Adipocyte (in vitro differentiated cells): ENCODE measurements at regions not wholly inside any gene's neighbourhood (a gene's known extent, or its start where the extent isn't known, plus 50 kb on each side); places are given as distances from the start of the nearest gene placed in this dataset.

Experiments
- DNase-seq: peaks from one replicate; pipeline ENCODE4 v3.0.0-alpha.2; 2015; ENCODE audit warnings: low read depth
- H3K27me3 ChIP-seq: replicated peaks from 2 replicates; pipeline ENCODE4 v1.7.0; 2013; ENCODE audit warnings: mild to moderate bottlenecking, low read length, moderate library complexity; ENCODE audit not compliant: control insufficient read depth, insufficient read depth
- H3K36me3 ChIP-seq: 2 replicates; pipeline ENCODE4 v1.7.0; 2013; ENCODE audit warnings: low read length, mild to moderate bottlenecking, moderate library complexity; ENCODE audit not compliant: control insufficient read depth, insufficient read depth, severe bottlenecking
- H3K4me1 ChIP-seq: 2 replicates; pipeline ENCODE4 v1.7.0; 2013; ENCODE audit warnings: mild to moderate bottlenecking, low read length, moderate library complexity; ENCODE audit not compliant: control insufficient read depth, insufficient read depth
- H3K4me3 ChIP-seq: 2 replicates; pipeline ENCODE4 v1.7.0; 2013; ENCODE audit warnings: mild to moderate bottlenecking, low read length, moderate library complexity
- H3K9ac ChIP-seq: 2 replicates; pipeline ENCODE4 v1.7.0; 2013; ENCODE audit warnings: mild to moderate bottlenecking, low read length, moderate library complexity
- H3K9me3 ChIP-seq: 2 replicates; pipeline ENCODE4 v1.7.0; 2013; ENCODE audit warnings: mild to moderate bottlenecking, low read length, moderate library complexity; ENCODE audit not compliant: control insufficient read depth

- DNase-seq: peak; percentile 3
- Histone ChIP-seq H3K27me3 (no peaks in the 10 kb centered on the region), H3K4me3 (no peak overlapping the region), H3K36me3 (no peaks in the 10 kb centered on the region), H3K9me3 (peaks cover 30% of the 10 kb centered on the region), H3K9ac (no peak overlapping the region), H3K4me1 (peaks cover 18% of the 10 kb centered on the region)
These were observed 360.7 kb downstream of the TMX3 start for GRCh38 chr18:68354176-68354575.

GRCh38 chr18:68342039-68342659 is 372.8 kb downstream of the TMX3 start:
- no peak overlapping the region for H3K4me3 ChIP-seq
- H3K36me3 ChIP-seq: no peaks in the 10 kb centered on the region
- no peak for DNase-seq

GRCh38 chr18:68340606-68341005 is 374.3 kb downstream of the TMX3 start:
- Histone ChIP-seq H3K36me3 (no peaks in the 10 kb centered on the region), H3K4me1 (no peaks in the 10 kb centered on the region), H3K4me3 (no peak overlapping the region), H3K27me3 (no peaks in the 10 kb centered on the region), H3K9me3 (no peaks in the 10 kb centered on the region), H3K9ac (no peak overlapping the region)
- no peak for DNase-seq

More at GRCh38 chr18:68342039-68342659, 372.8 kb downstream of the TMX3 start:
- Histone ChIP-seq H3K9ac (no peak overlapping the region), H3K4me1 (no peaks in the 10 kb centered on the region), H3K27me3 (no peaks in the 10 kb centered on the region), H3K9me3 (no peaks in the 10 kb centered on the region)

DNA sequence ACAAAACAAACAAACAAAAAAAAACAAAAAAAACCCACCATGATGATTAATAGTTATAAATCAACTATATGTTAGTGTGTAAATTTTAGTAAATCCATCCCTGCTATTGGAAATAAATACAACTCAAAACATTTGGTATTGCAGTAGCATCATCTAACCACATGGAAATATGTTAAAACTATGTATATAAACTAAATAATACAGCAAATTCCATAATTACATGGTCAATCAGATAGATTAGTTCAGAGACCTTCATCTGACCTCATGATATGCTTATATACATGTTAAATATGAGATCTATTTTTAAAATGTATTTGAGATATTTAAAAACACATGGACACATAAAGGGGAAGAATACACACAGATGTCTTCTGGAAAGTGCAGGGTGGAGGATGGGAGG is 384.2 kb downstream of the TMX3 start:
- Histone ChIP-seq H3K36me3 (no peaks in the 10 kb centered on the region), H3K9ac (no peak overlapping the region), H3K4me3 (no peak overlapping the region), H3K4me1 (no peaks in the 10 kb centered on the region), H3K27me3 (no peaks in the 10 kb centered on the region), H3K9me3 (no peaks in the 10 kb centered on the region)
- DNase-seq: no peak

GRCh38 chr18:68323921-68324320 is 391.0 kb downstream of the TMX3 start:
- no peak for DNase-seq
- no peaks in the 10 kb centered on the region for H3K27me3 ChIP-seq
- no peak overlapping the region for H3K9ac ChIP-seq
- H3K4me3 ChIP-seq: no peak overlapping the region
- no peaks in the 10 kb centered on the region for H3K9me3 ChIP-seq
- H3K36me3 ChIP-seq: no peaks in the 10 kb centered on the region
- H3K4me1 ChIP-seq: no peaks in the 10 kb centered on the region

DNA sequence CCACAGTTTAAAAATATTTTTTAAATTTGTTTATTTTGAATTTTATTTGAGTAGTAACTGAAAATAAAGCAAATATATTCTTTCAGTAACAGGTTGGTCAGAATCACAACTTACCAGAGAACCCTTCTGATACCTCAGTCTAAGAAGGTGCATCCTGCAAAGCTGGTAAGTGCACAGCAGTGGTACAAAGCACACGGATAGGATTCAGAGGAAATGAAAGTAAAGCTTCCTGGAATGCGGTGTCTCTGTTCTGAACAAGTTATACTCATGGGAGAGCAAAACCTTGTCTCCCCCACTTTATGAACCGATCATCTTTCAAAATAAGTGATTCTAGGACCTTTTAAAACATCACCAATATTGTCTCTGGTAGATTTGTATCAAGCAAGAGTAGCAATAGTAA is 398.3 kb downstream of the TMX3 start:
- peaks cover 6% of the 10 kb centered on the region for H3K4me1 ChIP-seq
- H3K9ac ChIP-seq: peak overlapping the region; percentile 40
- H3K4me3 ChIP-seq: peak overlapping the region; percentile 76
- H3K9me3 ChIP-seq: no peaks in the 10 kb centered on the region
- no peaks in the 10 kb centered on the region for H3K27me3 ChIP-seq
- H3K36me3 ChIP-seq: no peaks in the 10 kb centered on the region
- DNase-seq: peak; percentile 46

DNA sequence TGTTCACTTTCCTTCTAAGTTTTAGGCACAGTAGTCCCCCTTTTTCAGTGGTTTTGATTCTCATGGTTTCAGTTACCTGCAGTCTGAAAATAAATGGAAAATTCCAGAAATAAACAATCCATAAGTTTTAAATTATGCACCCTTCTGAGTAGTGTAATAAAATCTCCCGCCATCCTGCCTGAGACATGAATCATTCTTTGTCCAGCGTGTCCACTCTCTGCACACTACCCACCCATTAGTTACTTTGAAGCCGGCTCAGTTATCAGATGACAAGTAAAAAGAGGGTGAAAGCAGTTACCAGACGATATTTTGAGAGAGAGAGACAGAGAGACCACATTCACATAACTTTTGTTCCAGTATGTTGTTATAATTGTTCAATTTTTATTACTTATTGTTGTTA is 400.5 kb downstream of the TMX3 start:
- H3K9me3 ChIP-seq: no peaks in the 10 kb centered on the region
- H3K36me3 ChIP-seq: no peaks in the 10 kb centered on the region
- no peak overlapping the region for H3K4me3 ChIP-seq
- peak; percentile 59 for DNase-seq
- peaks cover 6% of the 10 kb centered on the region for H3K4me1 ChIP-seq
- H3K27me3 ChIP-seq: no peaks in the 10 kb centered on the region
- no peak overlapping the region for H3K9ac ChIP-seq

GRCh38 chr18:68301441-68301840 is 413.5 kb downstream of the TMX3 start:
- no peak overlapping the region for H3K4me3 ChIP-seq

GRCh38 chr18:68299906-68300305 is 415.0 kb downstream of the TMX3 start:
- no peak for DNase-seq
- Histone ChIP-seq H3K9me3 (no peaks in the 10 kb centered on the region), H3K4me3 (no peak overlapping the region), H3K4me1 (no peaks in the 10 kb centered on the region), H3K27me3 (no peaks in the 10 kb centered on the region), H3K9ac (no peak overlapping the region), H3K36me3 (no peaks in the 10 kb centered on the region)

More at GRCh38 chr18:68301441-68301840, 413.5 kb downstream of the TMX3 start:
- H3K27me3 ChIP-seq: no peaks in the 10 kb centered on the region
- DNase-seq: no peak
- H3K9ac ChIP-seq: no peak overlapping the region
- H3K4me1 ChIP-seq: no peaks in the 10 kb centered on the region
- no peaks in the 10 kb centered on the region for H3K9me3 ChIP-seq
- no peaks in the 10 kb centered on the region for H3K36me3 ChIP-seq

- DNase-seq: no peak
- Histone ChIP-seq H3K4me3 (no peak overlapping the region), H3K27me3 (no peaks in the 10 kb centered on the region), H3K9me3 (peaks cover 12% of the 10 kb centered on the region), H3K4me1 (no peaks in the 10 kb centered on the region), H3K9ac (no peak overlapping the region), H3K36me3 (no peaks in the 10 kb centered on the region)
These were observed 416.6 kb downstream of the TMX3 start for GRCh38 chr18:68298330-68298729.

GRCh38 chr18:68288408-68288807 is 426.5 kb downstream of the TMX3 start:
- Histone ChIP-seq H3K9ac (no peak overlapping the region), H3K4me3 (no peak overlapping the region), H3K9me3 (peaks cover 9% of the 10 kb centered on the region), H3K36me3 (no peaks in the 10 kb centered on the region), H3K27me3 (no peaks in the 10 kb centered on the region), H3K4me1 (no peaks in the 10 kb centered on the region)
- no peak for DNase-seq

- DNase-seq: no peak
- H3K27me3 ChIP-seq: no peaks in the 10 kb centered on the region
- no peaks in the 10 kb centered on the region for H3K9me3 ChIP-seq
- H3K9ac ChIP-seq: no peak overlapping the region
- no peaks in the 10 kb centered on the region for H3K36me3 ChIP-seq
- no peaks in the 10 kb centered on the region for H3K4me1 ChIP-seq
- no peak overlapping the region for H3K4me3 ChIP-seq
These were observed 430.6 kb downstream of the TMX3 start for GRCh38 chr18:68284236-68284780.
